K562 (cell line): ENCODE measurements at regions not wholly inside any gene's neighbourhood (a gene's known extent, or its start where the extent isn't known, plus 50 kb on each side); places are given as distances from the start of the nearest gene placed in this dataset.
A peak's percentile ranks its signal among the peaks of the same experiment; 100 is the strongest.

Experiments
- ATAC-seq: fragments of 200-7000 bp; cut with Tn5 transposase; 3 replicates; pipeline ENCODE4 v1.9.1; 2020; ENCODE audit warnings: moderate library complexity
- BruUV-seq: library from RNA; stranded (reverse); fragments of 400-500 nt; replicated peaks from 2 replicates; lab custom pipeline; 2021; lab: Mats Ljungman, UMichigan
- CTCF ChIA-PET: fragments of 300-600 bp; formaldehyde crosslinking; extraction: SDS; loops from one replicate; lab custom pipeline; 2021; ENCODE audit warnings: low intra/inter-chr PET ratio; lab: Yijun Ruan, JAX
- POLR2A ChIA-PET: fragments of 300-600, 350-650 bp; sonication (Branson Sonifier 250); formaldehyde crosslinking; extraction: SDS; loops from one replicate; lab custom pipeline; 2021; ENCODE audit warnings: antibody characterized with exemption, inconsistent platforms; lab: Yijun Ruan, JAX
- DNase-seq, 4 experiments: peaks; one replicate each; pipeline versions ENCODE4 v3.0.0 to v3.0.0-alpha.2; 2011 to 2018; ENCODE audit warnings: low spot score in 3 of 4, mixed read lengths in 3 of 4; ENCODE audit errors: extremely low read depth in 1 of 4
- FAIRE-seq: peaks from 2 replicates; lab custom pipeline; 2011; peaks lifted over from hg19 to GRCh38; lab: Jason Lieb, UNC
- H2AFZ ChIP-seq: 2 replicates; pipeline ENCODE4 v1.6.0; 2011; ENCODE audit warnings: low read depth, low read length, control low read depth, inconsistent platforms
- H3K27ac ChIP-seq: fragments of 200-600 bp; 3 replicates; pipeline ENCODE4 v1.8.0; 2011; ENCODE audit warnings: low read depth, mild to moderate bottlenecking, control low read depth, inconsistent platforms, low read length, moderate library complexity, mixed read lengths; ENCODE audit errors: extremely low read depth
- H3K27me3 ChIP-seq, 2 experiments: fragments of 300-600 bp in 1 of 2; 2 replicates in 1 of 2; 3 replicates in 1 of 2; pipeline versions ENCODE4 v1.6.0 to v1.8.0; 2011; ENCODE audit warnings: inconsistent platforms in 2 of 2, low read length in 2 of 2, mild to moderate bottlenecking in 1 of 2, mixed read lengths in 1 of 2, moderate library complexity in 1 of 2; ENCODE audit not compliant: control insufficient read depth in 2 of 2, insufficient read depth in 2 of 2
- H3K36me3 ChIP-seq: fragments of 300-600 bp; 3 replicates; pipeline ENCODE4 v1.8.0; 2011; ENCODE audit warnings: mild to moderate bottlenecking, low read length, inconsistent platforms; ENCODE audit not compliant: control insufficient read depth, insufficient read depth
- H3K4me1 ChIP-seq, 2 experiments: fragments of 200-600 bp in 1 of 2; replicated peaks in 1 of 2; 2 replicates in 1 of 2; 3 replicates in 1 of 2; pipeline versions ENCODE4 v1.5.1 to v1.8.0; 2011; ENCODE audit warnings: inconsistent platforms in 2 of 2, low read length in 2 of 2, mild to moderate bottlenecking in 1 of 2, mixed read lengths in 1 of 2, moderate library complexity in 1 of 2; ENCODE audit not compliant: control insufficient read depth in 2 of 2, insufficient read depth in 2 of 2
- H3K4me2 ChIP-seq: 2 replicates; pipeline ENCODE4 v1.6.1; 2011; ENCODE audit warnings: low read length, control low read depth, inconsistent platforms, mixed read lengths; ENCODE audit not compliant: insufficient read depth
- H3K4me3 ChIP-seq: fragments of 200-600 bp; sonication (generic), shearing (Covaris generic); 2 replicates; pipeline ENCODE4 v1.5.1; 2016; ENCODE audit warnings: control low read depth, inconsistent platforms
- H3K79me2 ChIP-seq: fragments of 200-600 bp; 3 replicates; pipeline ENCODE4 v1.8.0; 2011; ENCODE audit warnings: low read length, inconsistent platforms; ENCODE audit not compliant: control insufficient read depth, insufficient read depth
- H3K9ac ChIP-seq, 2 experiments: 2 replicates each; pipeline versions ENCODE4 v1.6.0 to v1.6.1; 2011; ENCODE audit warnings: low read depth in 2 of 2, low read length in 2 of 2, control low read depth in 1 of 2, inconsistent platforms in 1 of 2, mild to moderate bottlenecking in 1 of 2, mixed read lengths in 1 of 2; ENCODE audit not compliant: insufficient read depth in 1 of 2
- H3K9me1 ChIP-seq: one replicate; pipeline ENCODE4 v1.6.0; 2011; ENCODE audit warnings: inconsistent platforms, mild to moderate bottlenecking, low read length, moderate library complexity; ENCODE audit not compliant: control insufficient read depth, insufficient read depth
- H3K9me3 ChIP-seq: replicated peaks from 2 replicates; pipeline ENCODE4 v1.5.1; 2011; ENCODE audit warnings: low read depth, low read length, inconsistent platforms; ENCODE audit not compliant: control insufficient read depth, insufficient read depth
- H4K20me1 ChIP-seq: replicated peaks from 2 replicates; pipeline ENCODE4 v1.6.1; 2011; ENCODE audit warnings: low read length, inconsistent platforms, mixed read lengths; ENCODE audit not compliant: control insufficient read depth, insufficient read depth
- BCOR ChIP-seq: fragments of 450-650 bp; IDR thresholded peaks from 2 replicates; pipeline ENCODE4 v1.6.1; 2016
- JUNB ChIP-seq: fragments of 450-650 bp; formaldehyde crosslinking; conservative IDR thresholded peaks from 2 replicates; pipeline ENCODE4 v1.4.0; 2020; ENCODE audit warnings: mild to moderate bottlenecking
- RBM25 ChIP-seq: fragments of 200-400 bp; formaldehyde crosslinking; IDR thresholded peaks from 2 replicates; pipeline ENCODE4 v1.6.1; 2018; ENCODE audit warnings: low read length, low read depth, moderate library complexity; ENCODE audit not compliant: severe bottlenecking
- SFPQ ChIP-seq: fragments of 200-400 bp; formaldehyde crosslinking; IDR thresholded peaks from 2 replicates; pipeline ENCODE4 v1.6.1; 2017; ENCODE audit warnings: mild to moderate bottlenecking, low read depth, low read length, moderate library complexity
- SLC30A9 ChIP-seq: fragments of 250-450 bp; sonication (Bioruptor Pico); IDR thresholded peaks from 2 replicates; pipeline ENCODE4 v1.8.0; 2022; ENCODE audit warnings: mild to moderate bottlenecking, moderate library complexity
- ZFP36 ChIP-seq: fragments of 150-350 bp; IDR thresholded peaks from 2 replicates; pipeline ENCODE4 v1.6.1; 2018; ENCODE audit warnings: low read length, low read depth; ENCODE audit not compliant: partially characterized antibody
- ZNF316 ChIP-seq: fragments of 450-650 bp; IDR thresholded peaks from 2 replicates; pipeline ENCODE4 v1.6.1; 2016
- WGBS: fragments of 100-300 bp; shearing (Covaris generic); methylation state at CpG from one replicate; pipeline ENCODE4 v1.1.6; 2016; ENCODE audit warnings: low coverage, mixed read lengths; ENCODE audit not compliant: insufficient coverage; ENCODE audit errors: missing lambda C conversion rate; 5-methylcytosine and 5-hydroxymethylcytosine counted together
- in situ Hi-C: fragments of 300-500 bp; cut with MboI; formaldehyde crosslinking; loops from 4 replicates; pipeline ENCODE4 v1.15.0; 2018; ENCODE audit warnings: inconsistent platforms, mixed read lengths
- intact Hi-C: fragments of 100-400 bp; cut with micrococcal nuclease; formaldehyde crosslinking; loops from 2 replicates; pipeline ENCODE4 v1.14.2; 2022

GRCh38 chr5:154603485-154603884 lies 125.5 kb upstream of the HAND1 start:
- ChIA-PET CTCF (no interaction called here), POLR2A (interaction anchor here (0.6 kb wide), 3 partner anchors 12 to 638 kb away, joined by 3 read pairs; no protein-coding TSS in a partner anchor)
- in situ Hi-C loops, result loop anchor here (10.0 kb wide), 2 partner anchors 529 to 639 kb away; no protein-coding TSS in a partner anchor
- H3K36me3 ChIP-seq, result no peaks in the 10 kb centered on the region
- no TSS peak for BruUV-seq
- DNase-seq (no peak), ATAC-seq (no peak), FAIRE-seq (no peak)
- H3K9me3 ChIP-seq, result no peaks in the 10 kb centered on the region
- intact Hi-C loops, result no loop called here
- H4K20me1 ChIP-seq, result 0 out of 2 replicates have a peak, but pooled peaks cover 3% of the 10 kb centered on the region
- no peak overlapping the region for H3K4me2 ChIP-seq
- 0% methylated on average over 1 of the region's 1 CpG for WGBS
- H3K79me2 ChIP-seq, result no peaks in the 10 kb centered on the region
- H3K9ac ChIP-seq, result no peak overlapping the region
- peaks cover 0 to 4% of the 10 kb centered on the region in 2 experiments; a peak in 1 of 5 replicates for H3K4me1 ChIP-seq
- peaks cover 14 to 31% of the 10 kb centered on the region in 2 experiments; a peak in 4 of 5 replicates for H3K27me3 ChIP-seq
- no peaks in the 10 kb centered on the region for H3K9me1 ChIP-seq
- no peak overlapping the region for H2AFZ ChIP-seq
- H3K4me3 ChIP-seq, result no peak overlapping the region
- TF ChIP-seq SLC30A9, result no peak
- peak; percentile 20 for TF ChIP-seq ZFP36
- peak; percentile 31; the same call in 1 of the 2 replicates for TF ChIP-seq ZNF316
- TF ChIP-seq JUNB (CRISPR knock-in tag), result no peak
- TF ChIP-seq BCOR, result 0 out of 2 replicates have a peak, but pooled peaks have one; percentile 18
- no peak for TF ChIP-seq SFPQ
- peak; percentile 94 for TF ChIP-seq RBM25
- H3K27ac ChIP-seq, result no peak overlapping the region
